Renal cortical epithelial cell (primary cell): ENCODE measurements at regions not wholly inside any gene's neighbourhood (a gene's known extent, or its start where the extent isn't known, plus 50 kb on each side); places are given as distances from the start of the nearest gene placed in this dataset.

Experiments
- DNase-seq: peaks from one replicate; pipeline ENCODE4 v3.0.0-alpha.2; 2011; ENCODE audit warnings: low read depth

DNA sequence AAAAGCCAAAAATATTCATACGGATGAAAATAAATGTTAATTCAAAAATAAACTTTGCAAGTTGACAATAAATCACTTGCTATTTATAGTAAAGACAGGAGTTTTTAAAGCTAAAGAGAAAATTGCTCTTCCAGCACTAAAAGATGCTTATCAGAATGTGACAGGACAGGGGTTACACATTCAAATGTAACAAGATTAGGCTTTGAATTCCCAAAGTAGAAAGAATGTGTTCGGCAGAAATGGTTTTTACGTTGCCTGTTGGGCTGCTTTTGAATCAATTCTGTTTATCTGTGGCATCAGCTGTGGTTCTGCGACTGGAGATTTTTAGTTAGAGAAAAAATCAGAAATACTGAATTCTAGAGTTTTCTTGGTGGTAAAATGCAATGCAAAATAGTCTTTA, 669.4 kb downstream of the CPS1 start:
- no peak for DNase-seq

GRCh38 chr2:211228559-211228958, 672.2 kb downstream of the CPS1 start:
- DNase-seq: peak; percentile 12

- no peak for DNase-seq
Observed at GRCh38 chr2:211237586-211238275, 681.3 kb downstream of the CPS1 start.

DNA sequence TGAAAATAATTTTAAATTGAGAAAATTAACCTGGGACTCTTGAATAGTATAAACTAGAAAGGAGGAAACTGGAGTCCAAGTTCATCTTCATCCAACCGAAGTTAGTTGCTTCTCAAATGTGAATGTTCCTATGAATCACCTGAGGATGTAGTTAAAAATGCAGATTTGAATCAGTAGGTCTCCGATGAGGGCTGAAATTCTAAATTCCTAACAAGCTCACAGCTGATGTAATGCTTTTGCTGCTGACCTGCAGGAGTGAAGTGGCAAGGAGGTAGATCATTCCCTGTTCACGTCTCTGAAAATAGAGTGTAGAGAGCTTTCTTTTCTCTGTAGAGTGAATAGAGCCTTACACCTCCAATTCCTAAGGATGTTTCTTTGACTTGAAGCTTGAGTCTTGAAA, 685.5 kb downstream of the CPS1 start:
- no peak for DNase-seq

GRCh38 chr2:211247751-211248150, 691.4 kb downstream of the CPS1 start:
- DNase-seq: no peak

GRCh38 chr2:211248841-211249240, 692.4 kb downstream of the CPS1 start:
- no peak for DNase-seq

GRCh38 chr2:211251016-211251415, 694.6 kb downstream of the CPS1 start:
- DNase-seq: no peak

- DNase-seq: no peak
Observed at GRCh38 chr2:211258646-211259335, 702.4 kb downstream of the CPS1 start.

DNA sequence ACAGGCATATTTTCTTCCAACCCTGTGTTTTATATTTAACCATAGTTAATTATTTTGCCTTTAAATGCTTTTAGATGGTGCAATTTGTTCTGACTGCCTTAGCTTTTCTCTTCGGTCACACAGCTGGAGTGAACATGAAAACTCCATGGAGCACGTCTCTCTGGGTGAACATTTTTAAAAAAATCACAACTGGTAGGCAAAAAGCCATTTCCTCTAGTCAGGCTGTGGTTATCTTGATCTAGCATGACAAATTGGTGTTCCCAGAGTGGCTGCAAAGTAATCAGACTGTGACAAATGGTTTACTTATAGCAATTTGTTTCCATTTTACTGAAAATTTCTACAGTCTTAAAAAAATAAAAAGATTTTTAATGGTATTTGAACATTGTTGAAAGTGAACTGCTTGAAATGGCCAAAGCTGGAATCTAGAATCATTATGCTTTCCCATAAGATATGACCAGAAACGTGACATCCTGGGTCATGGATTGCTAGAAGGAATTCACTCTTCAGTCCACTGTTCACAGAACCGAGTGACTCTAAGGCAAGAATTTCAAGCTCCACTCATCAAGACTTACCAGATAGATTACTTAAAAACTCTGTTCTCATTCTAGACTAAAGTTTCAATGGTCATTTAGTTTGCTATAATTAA, 703.6 kb downstream of the CPS1 start:
- peak; percentile 65 for DNase-seq

- DNase-seq: peak; percentile 64
Observed at GRCh38 chr2:211270257-211270656, 713.9 kb downstream of the CPS1 start.

- DNase-seq: no peak
Observed at GRCh38 chr2:211281430-211282073, 725.2 kb downstream of the CPS1 start.

DNA sequence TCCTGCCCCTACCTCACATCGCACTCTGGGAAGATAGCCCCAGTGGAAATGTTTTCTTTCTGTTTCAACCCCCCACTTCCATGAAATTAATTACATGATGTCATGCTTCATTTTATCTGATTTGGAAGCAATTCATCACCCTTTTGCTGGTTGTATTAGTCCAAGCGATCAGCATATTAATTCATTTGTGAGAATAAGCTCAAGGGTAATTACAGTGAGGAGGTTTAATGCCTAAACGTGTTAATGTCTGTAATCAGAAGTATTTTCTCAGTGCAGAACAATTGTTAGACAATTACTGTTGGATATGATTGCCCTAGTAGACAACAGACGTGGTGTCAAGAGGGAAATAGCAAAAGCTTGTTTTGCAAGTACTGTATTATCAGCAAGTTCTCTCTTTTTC, 746.3 kb downstream of the CPS1 start:
- DNase-seq: no peak

DNA sequence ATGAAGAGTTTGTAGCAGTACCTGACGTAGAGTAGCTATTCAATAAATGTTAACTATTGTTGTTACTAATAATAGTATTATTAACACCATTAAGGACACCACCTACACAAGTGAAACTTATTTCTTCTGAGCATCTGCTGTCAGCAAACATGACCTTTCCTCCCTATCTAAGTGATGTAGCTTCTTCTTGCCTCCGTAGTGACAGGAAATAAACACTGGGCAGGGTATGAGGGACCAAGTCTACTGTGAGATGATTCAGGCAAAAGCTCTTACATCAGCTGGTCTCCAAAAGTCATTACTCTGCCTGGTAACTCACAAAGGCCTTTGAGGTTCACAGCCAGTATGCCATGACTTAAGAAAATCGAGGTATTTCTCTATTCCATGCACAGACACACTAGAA, 750.5 kb downstream of the CPS1 start:
- DNase-seq: no peak
